Gastroesophageal sphincter (tissue), 3 donors: ENCODE measurements at regions not wholly inside any gene's neighbourhood (a gene's known extent, or its start where the extent isn't known, plus 50 kb on each side); places are given as distances from the start of the nearest gene placed in this dataset.

Experiments
- POLR2AphosphoS5 ChIP-seq: sonication (generic); formaldehyde crosslinking; IDR thresholded peaks from one replicate; pipeline ENCODE4 v1.6.1; 2017; ENCODE audit warnings: antibody characterized with exemption
- TF ChIP-seq, protein P1 (sequence below), 4 experiments: fragments of 200-600 bp in 2 of 4; fragments of 450-650 bp in 2 of 4; sonication (generic) in 1 of 4; IDR thresholded peaks; one replicate each; pipeline ENCODE4 v1.5.1; 2017 to 2019; ENCODE audit warnings: antibody characterized with exemption in 4 of 4, mild to moderate bottlenecking in 2 of 4, moderate library complexity in 2 of 4

DNA sequence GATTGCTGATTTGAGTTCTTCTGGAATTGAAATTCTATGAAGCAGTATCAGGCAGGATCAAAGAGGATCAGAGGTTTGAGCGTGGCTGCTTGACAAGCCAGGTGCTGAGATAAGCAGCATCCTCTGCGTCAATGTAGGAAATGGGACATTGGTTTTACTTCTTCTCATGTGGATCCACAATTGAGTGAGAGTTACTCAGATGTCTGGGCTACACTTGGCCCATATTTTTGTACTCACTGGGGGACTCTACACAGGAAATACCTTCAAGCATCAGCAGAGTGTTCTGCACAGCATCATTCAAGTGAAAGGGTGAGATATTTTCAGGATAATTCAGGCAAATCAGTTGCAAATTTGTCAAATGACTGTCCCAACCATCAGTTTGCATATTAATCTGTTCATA, 613.9 kb upstream of the ARID1B start:
- TF ChIP-seq, protein P1, sequence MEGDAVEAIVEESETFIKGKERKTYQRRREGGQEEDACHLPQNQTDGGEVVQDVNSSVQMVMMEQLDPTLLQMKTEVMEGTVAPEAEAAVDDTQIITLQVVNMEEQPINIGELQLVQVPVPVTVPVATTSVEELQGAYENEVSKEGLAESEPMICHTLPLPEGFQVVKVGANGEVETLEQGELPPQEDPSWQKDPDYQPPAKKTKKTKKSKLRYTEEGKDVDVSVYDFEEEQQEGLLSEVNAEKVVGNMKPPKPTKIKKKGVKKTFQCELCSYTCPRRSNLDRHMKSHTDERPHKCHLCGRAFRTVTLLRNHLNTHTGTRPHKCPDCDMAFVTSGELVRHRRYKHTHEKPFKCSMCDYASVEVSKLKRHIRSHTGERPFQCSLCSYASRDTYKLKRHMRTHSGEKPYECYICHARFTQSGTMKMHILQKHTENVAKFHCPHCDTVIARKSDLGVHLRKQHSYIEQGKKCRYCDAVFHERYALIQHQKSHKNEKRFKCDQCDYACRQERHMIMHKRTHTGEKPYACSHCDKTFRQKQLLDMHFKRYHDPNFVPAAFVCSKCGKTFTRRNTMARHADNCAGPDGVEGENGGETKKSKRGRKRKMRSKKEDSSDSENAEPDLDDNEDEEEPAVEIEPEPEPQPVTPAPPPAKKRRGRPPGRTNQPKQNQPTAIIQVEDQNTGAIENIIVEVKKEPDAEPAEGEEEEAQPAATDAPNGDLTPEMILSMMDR (IDR thresholded peaks at IDR 0.05): no peak
- TF ChIP-seq POLR2AphosphoS5: no peak
